GM19438 (cell line): ENCODE measurements at regions not wholly inside any gene's neighbourhood (a gene's known extent, or its start where the extent isn't known, plus 50 kb on each side); places are given as distances from the start of the nearest gene placed in this dataset.

ENCODE experiments used
- ATAC-seq: cut with Tn5 transposase; IDR thresholded peaks from one replicate; pipeline ENCODE4 v1.9.1; 2021; ENCODE audit warnings: low read depth; ENCODE audit not compliant: unreplicated experiment

GRCh38 chr20:24862186-24862585 lies 86.9 kb upstream of the CST7 start:
- no peak for ATAC-seq

GRCh38 chr20:24862606-24863005 lies 86.5 kb upstream of the CST7 start:
- ATAC-seq: no peak

GRCh38 chr20:24863356-24863755 lies 85.7 kb upstream of the CST7 start:
- ATAC-seq: no peak

- ATAC-seq: no peak
Observed at GRCh38 chr20:24866008-24866407, 83.1 kb upstream of the CST7 start.

GRCh38 chr20:24866742-24867141 lies 82.3 kb upstream of the CST7 start:
- no peak for ATAC-seq

GRCh38 chr20:24867556-24867955 lies 81.5 kb upstream of the CST7 start:
- no peak for ATAC-seq

- ATAC-seq: no peak
Observed at GRCh38 chr20:24868396-24868927, 80.6 kb upstream of the CST7 start.

GRCh38 chr20:24868959-24869358 lies 80.1 kb upstream of the CST7 start:
- ATAC-seq: no peak

GRCh38 chr20:24870057-24870456 lies 79.0 kb upstream of the CST7 start:
- ATAC-seq: no peak

GRCh38 chr20:24870881-24871280 lies 78.2 kb upstream of the CST7 start:
- ATAC-seq: peak; percentile 42

- ATAC-seq: no peak
Observed at GRCh38 chr20:24871480-24872213, 77.4 kb upstream of the CST7 start.

GRCh38 chr20:24872291-24873024 lies 76.6 kb upstream of the CST7 start:
- no peak for ATAC-seq

- ATAC-seq: no peak
Observed at GRCh38 chr20:24873025-24873620, 75.9 kb upstream of the CST7 start.

GRCh38 chr20:24875078-24875477 lies 74.0 kb upstream of the CST7 start:
- no peak for ATAC-seq

GRCh38 chr20:24877652-24878051 lies 71.4 kb upstream of the CST7 start:
- no peak for ATAC-seq

- ATAC-seq: no peak
Observed at GRCh38 chr20:24878657-24879056, 70.4 kb upstream of the CST7 start.

GRCh38 chr20:24879875-24880274 lies 69.2 kb upstream of the CST7 start:
- ATAC-seq: no peak

GRCh38 chr20:24880356-24880755 lies 68.7 kb upstream of the CST7 start:
- ATAC-seq: no peak

- no peak for ATAC-seq
Observed at GRCh38 chr20:24890286-24890685, 58.8 kb upstream of the CST7 start.

GRCh38 chr20:24891546-24892393 lies 57.3 kb upstream of the CST7 start:
- no peak for ATAC-seq

GRCh38 chr20:24892522-24892921 lies 56.5 kb upstream of the CST7 start:
- ATAC-seq: no peak
